ENCODE measurements at regions not wholly inside any gene's neighbourhood (a gene's known extent, or its start where the extent isn't known, plus 50 kb on each side); places are given as distances from the start of the nearest gene placed in this dataset.

- TF ChIP-seq CTCF (IDR thresholded peaks at IDR 0.05), result no peak
- no peak for TF ChIP-seq POLR2A (IDR thresholded peaks at IDR 0.05)
Observed at GRCh38 chr6:50337532-50338122, 287.9 kb upstream of the DEFB112 start.

Measured in body of pancreas (tissue), 4 donors.